GM12878 (cell line): ENCODE measurements at regions not wholly inside any gene's neighbourhood (a gene's known extent, or its start where the extent isn't known, plus 50 kb on each side); places are given as distances from the start of the nearest gene placed in this dataset.

Experiments used
- ATAC-seq: fragments of 200-7000 bp; cut with Tn5 transposase; 3 replicates; pipeline ENCODE4 v1.9.1; 2020; ENCODE audit warnings: mild to moderate bottlenecking, moderate library complexity
- BruUV-seq: library from RNA; stranded (reverse); fragments of 400-500 nt; replicated peaks from 2 replicates; lab custom pipeline; 2021; lab: Mats Ljungman, UMichigan
- CTCF ChIA-PET: fragments of 300-600 bp; sonication (Branson Sonifier 250); formaldehyde crosslinking; extraction: SDS; loops from one replicate; lab custom pipeline; 2021; ENCODE audit warnings: inconsistent platforms; lab: Yijun Ruan, JAX
- POLR2A ChIA-PET: fragments of 350-600 bp; formaldehyde crosslinking; extraction: SDS; loops from one replicate; lab custom pipeline; 2021; ENCODE audit warnings: inconsistent platforms; lab: Charles Lee
- RAD21 ChIA-PET: fragments of 300-600 bp; sonication (Branson Sonifier 250); formaldehyde crosslinking; loops from one replicate; lab custom pipeline; 2023; ENCODE audit warnings: antibody characterized with exemption; ENCODE audit not compliant: unreplicated experiment; lab: Charles Lee
- SMC1A ChIA-PET: fragments of 300-600 bp; sonication (Branson Sonifier 250); formaldehyde crosslinking; loops from one replicate; lab custom pipeline; 2023; ENCODE audit not compliant: unreplicated experiment, uncharacterized antibody; lab: Charles Lee
- DNase-seq: peaks from one replicate; pipeline ENCODE4 v3.0.0-alpha.2; 2011; ENCODE audit warnings: low read depth, low spot score
- FAIRE-seq: peaks from 3 replicates; lab custom pipeline; 2011; peaks lifted over from hg19 to GRCh38; lab: Jason Lieb, UNC
- H2AFZ ChIP-seq: 2 replicates; pipeline ENCODE4 v1.6.0; 2011; ENCODE audit warnings: low read depth, low read length, control low read depth; ENCODE audit not compliant: control insufficient read depth
- H3K27ac ChIP-seq: 2 replicates; pipeline ENCODE4 v1.5.1; 2011; ENCODE audit warnings: control low read depth; ENCODE audit not compliant: control insufficient read depth, insufficient read depth
- H3K27me3 ChIP-seq, 2 experiments: replicated peaks in 1 of 2; 2 replicates each; pipeline versions ENCODE4 v1.6.0 to v1.6.1; 2011; ENCODE audit warnings: low read length in 1 of 2; ENCODE audit not compliant: control insufficient read depth in 2 of 2, insufficient read depth in 2 of 2
- H3K36me3 ChIP-seq, 2 experiments: 2 replicates each; pipeline ENCODE4 v1.5.1; 2011; ENCODE audit warnings: low read length in 1 of 2; ENCODE audit not compliant: control insufficient read depth in 2 of 2, insufficient read depth in 2 of 2
- H3K4me1 ChIP-seq: 2 replicates; pipeline ENCODE4 v1.6.1; 2011; ENCODE audit warnings: mild to moderate bottlenecking, low read length, moderate library complexity, mixed read lengths; ENCODE audit not compliant: control insufficient read depth, insufficient read depth
- H3K4me2 ChIP-seq: 2 replicates; pipeline ENCODE4 v1.6.0; 2011; ENCODE audit warnings: control low read depth; ENCODE audit not compliant: control insufficient read depth, insufficient read depth
- H3K4me3 ChIP-seq: fragments of 200-600 bp; sonication (generic); 2 replicates; pipeline ENCODE4 v1.5.1; 2016
- H3K79me2 ChIP-seq: 2 replicates; pipeline ENCODE4 v1.6.0; 2011; ENCODE audit warnings: low read length; ENCODE audit not compliant: control insufficient read depth, insufficient read depth
- H3K9ac ChIP-seq: 2 replicates; pipeline ENCODE4 v1.8.0; 2011; ENCODE audit warnings: low read length, control low read depth, mixed read lengths; ENCODE audit not compliant: control insufficient read depth, insufficient read depth
- H3K9me3 ChIP-seq: replicated peaks from 3 replicates; pipeline ENCODE4 v1.5.1; 2011; ENCODE audit warnings: mild to moderate bottlenecking, low read length; ENCODE audit not compliant: control insufficient read depth, insufficient read depth
- H4K20me1 ChIP-seq: 2 replicates; pipeline ENCODE4 v1.6.0; 2011; ENCODE audit not compliant: control insufficient read depth, insufficient read depth
- CHD2 ChIP-seq: IDR thresholded peaks from 2 replicates; pipeline ENCODE4 v1.6.1; 2011; ENCODE audit warnings: low read depth, low read length, improper control_type of control experiment, borderline replicate concordance
- IKZF1 ChIP-seq: fragments of 450-650 bp; conservative IDR thresholded peaks from 2 replicates; pipeline ENCODE4 v1.6.1; 2017; ENCODE audit warnings: antibody characterized with exemption, mild to moderate bottlenecking
- MYC ChIP-seq: IDR thresholded peaks from 2 replicates; pipeline ENCODE4 v1.6.1; 2011; ENCODE audit warnings: mild to moderate bottlenecking, low read length, moderate library complexity, inconsistent platforms; ENCODE audit not compliant: insufficient read depth, insufficient replicate concordance, insufficient read length, severe bottlenecking
- NBN ChIP-seq: fragments of 450-650 bp; IDR thresholded peaks from 2 replicates; pipeline ENCODE4 v1.6.1; 2016
- NFYB ChIP-seq: IDR thresholded peaks from 2 replicates; pipeline ENCODE4 v1.6.1; 2011; ENCODE audit warnings: low read depth, mild to moderate bottlenecking, low read length, improper control_type of control experiment, moderate library complexity; ENCODE audit not compliant: insufficient read depth
- SP1 ChIP-seq: IDR thresholded peaks from one replicate; pipeline ENCODE4 v1.6.1; 2011; ENCODE audit warnings: low read depth, low read length
- TCF12 ChIP-seq: IDR thresholded peaks from 2 replicates; pipeline ENCODE4 v1.6.1; 2011; ENCODE audit warnings: low read depth, mild to moderate bottlenecking, low read length
- ZNF217 ChIP-seq: fragments of 450-650 bp; IDR thresholded peaks from 2 replicates; pipeline ENCODE4 v1.6.1; 2017; ENCODE audit warnings: antibody characterized with exemption, mild to moderate bottlenecking
- in situ Hi-C: fragments of 300-500 bp; cut with MboI; formaldehyde crosslinking; loops from 9 replicates; pipeline ENCODE4 v1.14.3; 2018; ENCODE audit warnings: mixed read lengths
- intact Hi-C: fragments of 100-400 bp; cut with micrococcal nuclease; formaldehyde crosslinking; loops from one replicate; pipeline ENCODE4 v1.14.2; 2022; ENCODE audit not compliant: unreplicated experiment
- TF ChIP-seq, protein P1 (sequence below): IDR thresholded peaks from 2 replicates; pipeline ENCODE4 v1.6.1; 2011; ENCODE audit warnings: low read depth, low read length, improper control_type of control experiment, borderline replicate concordance
- TF ChIP-seq, protein P2 (sequence below): fragments of 450-650 bp; IDR thresholded peaks from 2 replicates; pipeline ENCODE4 v1.6.1; 2016; ENCODE audit warnings: mild to moderate bottlenecking, moderate library complexity, borderline replicate concordance

DNA sequence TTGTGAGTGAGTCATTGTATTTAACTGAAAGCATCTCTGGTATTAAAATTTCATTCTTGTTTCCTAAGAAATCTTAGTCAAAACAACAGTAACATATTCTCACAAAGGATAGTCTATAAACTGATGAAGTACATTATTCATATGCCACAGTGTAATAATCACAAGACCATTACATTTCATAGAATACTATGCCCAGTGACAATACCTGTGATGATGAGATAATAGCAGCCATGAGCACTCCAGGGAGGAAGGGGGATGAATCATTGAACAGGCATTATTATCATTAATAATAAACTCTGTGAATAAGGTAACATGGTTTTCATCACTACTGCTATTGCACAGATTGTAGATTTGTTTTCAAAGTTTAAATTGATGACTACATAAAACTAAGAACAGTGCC is 667.9 kb downstream of the EPM2A start:
- H2AFZ ChIP-seq = no peak overlapping the region
- no peak overlapping the region for H3K27ac ChIP-seq
- H4K20me1 ChIP-seq = no peaks in the 10 kb centered on the region
- ATAC-seq (no peak), FAIRE-seq (no peak), DNase-seq (no peak)
- no peak overlapping the region for H3K4me3 ChIP-seq
- BruUV-seq = no TSS peak
- in situ Hi-C loops (no loop called here), intact Hi-C loops (no loop called here)
- H3K4me1 ChIP-seq = no peaks in the 10 kb centered on the region
- TF ChIP-seq, protein P1, sequence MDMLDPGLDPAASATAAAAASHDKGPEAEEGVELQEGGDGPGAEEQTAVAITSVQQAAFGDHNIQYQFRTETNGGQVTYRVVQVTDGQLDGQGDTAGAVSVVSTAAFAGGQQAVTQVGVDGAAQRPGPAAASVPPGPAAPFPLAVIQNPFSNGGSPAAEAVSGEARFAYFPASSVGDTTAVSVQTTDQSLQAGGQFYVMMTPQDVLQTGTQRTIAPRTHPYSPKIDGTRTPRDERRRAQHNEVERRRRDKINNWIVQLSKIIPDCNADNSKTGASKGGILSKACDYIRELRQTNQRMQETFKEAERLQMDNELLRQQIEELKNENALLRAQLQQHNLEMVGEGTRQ = no peak
- TF ChIP-seq SP1 = no peak
- no peak for TF ChIP-seq IKZF1
- TF ChIP-seq, protein P2, sequence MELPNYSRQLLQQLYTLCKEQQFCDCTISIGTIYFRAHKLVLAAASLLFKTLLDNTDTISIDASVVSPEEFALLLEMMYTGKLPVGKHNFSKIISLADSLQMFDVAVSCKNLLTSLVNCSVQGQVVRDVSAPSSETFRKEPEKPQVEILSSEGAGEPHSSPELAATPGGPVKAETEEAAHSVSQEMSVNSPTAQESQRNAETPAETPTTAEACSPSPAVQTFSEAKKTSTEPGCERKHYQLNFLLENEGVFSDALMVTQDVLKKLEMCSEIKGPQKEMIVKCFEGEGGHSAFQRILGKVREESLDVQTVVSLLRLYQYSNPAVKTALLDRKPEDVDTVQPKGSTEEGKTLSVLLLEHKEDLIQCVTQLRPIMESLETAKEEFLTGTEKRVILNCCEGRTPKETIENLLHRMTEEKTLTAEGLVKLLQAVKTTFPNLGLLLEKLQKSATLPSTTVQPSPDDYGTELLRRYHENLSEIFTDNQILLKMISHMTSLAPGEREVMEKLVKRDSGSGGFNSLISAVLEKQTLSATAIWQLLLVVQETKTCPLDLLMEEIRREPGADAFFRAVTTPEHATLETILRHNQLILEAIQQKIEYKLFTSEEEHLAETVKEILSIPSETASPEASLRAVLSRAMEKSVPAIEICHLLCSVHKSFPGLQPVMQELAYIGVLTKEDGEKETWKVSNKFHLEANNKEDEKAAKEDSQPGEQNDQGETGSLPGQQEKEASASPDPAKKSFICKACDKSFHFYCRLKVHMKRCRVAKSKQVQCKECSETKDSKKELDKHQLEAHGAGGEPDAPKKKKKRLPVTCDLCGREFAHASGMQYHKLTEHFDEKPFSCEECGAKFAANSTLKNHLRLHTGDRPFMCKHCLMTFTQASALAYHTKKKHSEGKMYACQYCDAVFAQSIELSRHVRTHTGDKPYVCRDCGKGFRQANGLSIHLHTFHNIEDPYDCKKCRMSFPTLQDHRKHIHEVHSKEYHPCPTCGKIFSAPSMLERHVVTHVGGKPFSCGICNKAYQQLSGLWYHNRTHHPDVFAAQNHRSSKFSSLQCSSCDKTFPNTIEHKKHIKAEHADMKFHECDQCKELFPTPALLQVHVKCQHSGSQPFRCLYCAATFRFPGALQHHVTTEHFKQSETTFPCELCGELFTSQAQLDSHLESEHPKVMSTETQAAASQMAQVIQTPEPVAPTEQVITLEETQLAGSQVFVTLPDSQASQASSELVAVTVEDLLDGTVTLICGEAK = no peak
- TF ChIP-seq ZNF217 = no peak
- no peak for TF ChIP-seq MYC
- TF ChIP-seq NBN = no peak
- TF ChIP-seq CHD2 = no peak
- TF ChIP-seq NFYB = no peak
- TF ChIP-seq TCF12 = no peak
- H3K9me3 ChIP-seq = no peaks in the 10 kb centered on the region
- H3K79me2 ChIP-seq = no peaks in the 10 kb centered on the region
- no peaks in the 10 kb centered on the region for H3K27me3 ChIP-seq
- POLR2A ChIA-PET = no interaction called here
- no peak overlapping the region for H3K9ac ChIP-seq
- SMC1A ChIA-PET = no interaction called here
- RAD21 ChIA-PET = no interaction called here
- H3K36me3 ChIP-seq = no peaks in the 10 kb centered on the region
- CTCF ChIA-PET = no interaction called here
- H3K4me2 ChIP-seq = no peak overlapping the region
